Caco-2 (cell line): ENCODE measurements at regions not wholly inside any gene's neighbourhood (a gene's known extent, or its start where the extent isn't known, plus 50 kb on each side); places are given as distances from the start of the nearest gene placed in this dataset.

Source experiments
- BruUV-seq: library from RNA; stranded (reverse); fragments of 400-500 nt; replicated peaks from 2 replicates; lab custom pipeline; 2021; lab: Mats Ljungman, UMichigan
- CTCF ChIA-PET: fragments of 300-600 bp; sonication (Branson Sonifier 250); formaldehyde crosslinking; loops from one replicate; lab custom pipeline; 2022; ENCODE audit warnings: antibody characterized with exemption; lab: Charles Lee
- POLR2A ChIA-PET: fragments of 300-600 bp; sonication (Branson Sonifier 250); formaldehyde crosslinking; loops from one replicate; lab custom pipeline; 2022; ENCODE audit warnings: antibody characterized with exemption; lab: Charles Lee
- DNase-seq, 2 experiments: peaks; one replicate each; pipeline versions ENCODE4 v3.0.0 to v3.0.0-alpha.2; 2020 to 2022
- H3K27me3 ChIP-seq: replicated peaks from 2 replicates; pipeline ENCODE4 v1.6.0; 2011; ENCODE audit warnings: low read length; ENCODE audit not compliant: control insufficient read depth, insufficient read depth
- H3K36me3 ChIP-seq: 2 replicates; pipeline ENCODE4 v1.5.1; 2011; ENCODE audit warnings: low read length; ENCODE audit not compliant: control insufficient read depth, insufficient read depth
- H3K4me1 ChIP-seq: fragments of 250-450 bp; sonication (Bioruptor Pico); 2 replicates; pipeline ENCODE4 v1.5.1; 2020; ENCODE audit warnings: mild to moderate bottlenecking
- H3K4me3 ChIP-seq: 2 replicates; pipeline ENCODE4 v1.5.1; 2011; ENCODE audit warnings: low read depth, mild to moderate bottlenecking, control low read depth, low read length
- H3K9me3 ChIP-seq: fragments of 250-450 bp; sonication (Bioruptor Pico); 2 replicates; pipeline ENCODE4 v1.5.1; 2020; ENCODE audit warnings: mild to moderate bottlenecking, moderate library complexity
- H3K27ac Mint-ChIP-seq: one replicate; pipeline ENCODE4 v1.8.0; 2022; ENCODE audit warnings: mixed read lengths; ENCODE audit not compliant: unreplicated experiment
- H3K27me3 Mint-ChIP-seq: one replicate; pipeline ENCODE4 v1.8.0; 2022; ENCODE audit warnings: mixed read lengths; ENCODE audit not compliant: insufficient read depth, unreplicated experiment
- H3K36me3 Mint-ChIP-seq: one replicate; pipeline ENCODE4 v1.8.0; 2022; ENCODE audit warnings: mild to moderate bottlenecking, mixed read lengths; ENCODE audit not compliant: insufficient read depth, unreplicated experiment
- H3K4me1 Mint-ChIP-seq: one replicate; pipeline ENCODE4 v1.8.0; 2022; ENCODE audit warnings: low read depth, mixed read lengths; ENCODE audit not compliant: unreplicated experiment
- H3K4me3 Mint-ChIP-seq: one replicate; pipeline ENCODE4 v1.8.0; 2022; ENCODE audit warnings: mild to moderate bottlenecking, moderate library complexity, mixed read lengths; ENCODE audit not compliant: unreplicated experiment
- H3K9me3 Mint-ChIP-seq: one replicate; pipeline ENCODE4 v1.8.0; 2022; ENCODE audit warnings: mixed read lengths; ENCODE audit not compliant: unreplicated experiment
- CTCF ChIP-seq, 2 experiments: fragments of 200-600 bp in 1 of 2; IDR thresholded peaks; 1 replicate in 1 of 2; 2 replicates in 1 of 2; pipeline versions ENCODE4 v1.5.1 to v1.8.0; 2011 to 2022; ENCODE audit warnings: antibody characterized with exemption in 1 of 2, control low read depth in 1 of 2, inconsistent platforms in 1 of 2, low read depth in 1 of 2, low read length in 1 of 2, mild to moderate bottlenecking in 1 of 2, moderate library complexity in 1 of 2; ENCODE audit not compliant: insufficient read depth in 1 of 2, severe bottlenecking in 1 of 2, unreplicated experiment in 1 of 2
- intact Hi-C: fragments of 100-400 bp; cut with micrococcal nuclease; formaldehyde crosslinking; loops from one replicate; pipeline ENCODE4 v1.10.0; 2022; ENCODE audit not compliant: unreplicated experiment

- CTCF ChIA-PET, result no interaction called here
- no TSS peak for BruUV-seq
- Histone ChIP-seq H3K9me3 (no peaks in the 10 kb centered on the region), H3K36me3 (no peaks in the 10 kb centered on the region), H3K27me3 (no peaks in the 10 kb centered on the region), H3K4me1 (no peaks in the 10 kb centered on the region), H3K4me3 (no peak overlapping the region)
- POLR2A ChIA-PET, result no interaction called here
- Mint-ChIP-seq H3K4me1 (no peaks in the 10 kb centered on the region), H3K36me3 (no peaks in the 10 kb centered on the region), H3K9me3 (peaks cover 21% of the 10 kb centered on the region), H3K27me3 (no peaks in the 10 kb centered on the region), H3K4me3 (no peak overlapping the region), H3K27ac (no peak overlapping the region)
- no peak for TF ChIP-seq CTCF (IDR thresholded peaks at IDR 0.05; ENCODE audit: insufficient read depth in 1 of 2, low read depth in 1 of 2, low read length in 1 of 2, severe bottlenecking in 1 of 2, unreplicated experiment in 1 of 2)
- intact Hi-C loops, result no loop called here
- DNase-seq, result no peak
These were observed 112.9 kb upstream of the ZEB2 start for GRCh38 chr2:144632809-144633208.

- BruUV-seq, result no TSS peak
- CTCF ChIA-PET, result no interaction called here
- H3K4me3 Mint-ChIP-seq, result no peak overlapping the region
- no peak for DNase-seq
- H3K27ac Mint-ChIP-seq, result no peak overlapping the region
- no peaks in the 10 kb centered on the region for H3K4me1 Mint-ChIP-seq
- H3K27me3 Mint-ChIP-seq, result no peaks in the 10 kb centered on the region
- intact Hi-C loops, result no loop called here
- Histone ChIP-seq H3K36me3 (no peaks in the 10 kb centered on the region), H3K27me3 (no peaks in the 10 kb centered on the region), H3K4me3 (no peak overlapping the region), H3K4me1 (no peaks in the 10 kb centered on the region), H3K9me3 (no peaks in the 10 kb centered on the region)
- H3K9me3 Mint-ChIP-seq, result peaks cover 21% of the 10 kb centered on the region
- no peak for TF ChIP-seq CTCF (IDR thresholded peaks at IDR 0.05; ENCODE audit: insufficient read depth in 1 of 2, low read depth in 1 of 2, low read length in 1 of 2, severe bottlenecking in 1 of 2, unreplicated experiment in 1 of 2)
- POLR2A ChIA-PET, result no interaction called here
- no peaks in the 10 kb centered on the region for H3K36me3 Mint-ChIP-seq
These were observed 111.7 kb upstream of the ZEB2 start for GRCh38 chr2:144631636-144632035.

- no peak for TF ChIP-seq CTCF (IDR thresholded peaks at IDR 0.05; ENCODE audit: insufficient read depth in 1 of 2, low read depth in 1 of 2, low read length in 1 of 2, severe bottlenecking in 1 of 2, unreplicated experiment in 1 of 2)
- Mint-ChIP-seq H3K27ac (no peak overlapping the region), H3K36me3 (no peaks in the 10 kb centered on the region), H3K9me3 (peaks cover 12% of the 10 kb centered on the region), H3K4me1 (no peaks in the 10 kb centered on the region), H3K4me3 (no peak overlapping the region), H3K27me3 (no peaks in the 10 kb centered on the region)
- Histone ChIP-seq H3K4me1 (no peaks in the 10 kb centered on the region), H3K9me3 (no peaks in the 10 kb centered on the region), H3K27me3 (no peaks in the 10 kb centered on the region), H3K4me3 (no peak overlapping the region), H3K36me3 (no peaks in the 10 kb centered on the region)
- intact Hi-C loops, result no loop called here
- no TSS peak for BruUV-seq
- no peak for DNase-seq
- ChIA-PET POLR2A (no interaction called here), CTCF (no interaction called here)
These were observed 110.7 kb upstream of the ZEB2 start for GRCh38 chr2:144630459-144631215.
